K562 (cell line): ENCODE measurements at regions not wholly inside any gene's neighbourhood (a gene's known extent, or its start where the extent isn't known, plus 50 kb on each side); places are given as distances from the start of the nearest gene placed in this dataset.

Source experiments
- ATAC-seq: fragments of 200-7000 bp; cut with Tn5 transposase; 3 replicates; pipeline ENCODE4 v1.9.1; 2020; ENCODE audit warnings: moderate library complexity
- BruUV-seq: library from RNA; stranded (reverse); fragments of 400-500 nt; replicated peaks from 2 replicates; lab custom pipeline; 2021; lab: Mats Ljungman, UMichigan
- CTCF ChIA-PET: fragments of 300-600 bp; formaldehyde crosslinking; extraction: SDS; loops from one replicate; lab custom pipeline; 2021; ENCODE audit warnings: low intra/inter-chr PET ratio; lab: Yijun Ruan, JAX
- POLR2A ChIA-PET: fragments of 300-600, 350-650 bp; sonication (Branson Sonifier 250); formaldehyde crosslinking; extraction: SDS; loops from one replicate; lab custom pipeline; 2021; ENCODE audit warnings: antibody characterized with exemption, inconsistent platforms; lab: Yijun Ruan, JAX
- DNase-seq, 4 experiments: peaks; one replicate each; pipeline versions ENCODE4 v3.0.0 to v3.0.0-alpha.2; 2011 to 2018; ENCODE audit warnings: low spot score in 3 of 4, mixed read lengths in 3 of 4; ENCODE audit errors: extremely low read depth in 1 of 4
- FAIRE-seq: peaks from 2 replicates; lab custom pipeline; 2011; peaks lifted over from hg19 to GRCh38; lab: Jason Lieb, UNC
- H2AFZ ChIP-seq: 2 replicates; pipeline ENCODE4 v1.6.0; 2011; ENCODE audit warnings: low read depth, low read length, control low read depth, inconsistent platforms
- H3K27ac ChIP-seq: fragments of 200-600 bp; 3 replicates; pipeline ENCODE4 v1.8.0; 2011; ENCODE audit warnings: low read depth, mild to moderate bottlenecking, control low read depth, inconsistent platforms, low read length, moderate library complexity, mixed read lengths; ENCODE audit errors: extremely low read depth
- H3K27me3 ChIP-seq, 2 experiments: fragments of 300-600 bp in 1 of 2; 2 replicates in 1 of 2; 3 replicates in 1 of 2; pipeline versions ENCODE4 v1.6.0 to v1.8.0; 2011; ENCODE audit warnings: inconsistent platforms in 2 of 2, low read length in 2 of 2, mild to moderate bottlenecking in 1 of 2, mixed read lengths in 1 of 2, moderate library complexity in 1 of 2; ENCODE audit not compliant: control insufficient read depth in 2 of 2, insufficient read depth in 2 of 2
- H3K36me3 ChIP-seq: fragments of 300-600 bp; 3 replicates; pipeline ENCODE4 v1.8.0; 2011; ENCODE audit warnings: mild to moderate bottlenecking, low read length, inconsistent platforms; ENCODE audit not compliant: control insufficient read depth, insufficient read depth
- H3K4me1 ChIP-seq, 2 experiments: fragments of 200-600 bp in 1 of 2; replicated peaks in 1 of 2; 2 replicates in 1 of 2; 3 replicates in 1 of 2; pipeline versions ENCODE4 v1.5.1 to v1.8.0; 2011; ENCODE audit warnings: inconsistent platforms in 2 of 2, low read length in 2 of 2, mild to moderate bottlenecking in 1 of 2, mixed read lengths in 1 of 2, moderate library complexity in 1 of 2; ENCODE audit not compliant: control insufficient read depth in 2 of 2, insufficient read depth in 2 of 2
- H3K4me2 ChIP-seq: 2 replicates; pipeline ENCODE4 v1.6.1; 2011; ENCODE audit warnings: low read length, control low read depth, inconsistent platforms, mixed read lengths; ENCODE audit not compliant: insufficient read depth
- H3K4me3 ChIP-seq: fragments of 200-600 bp; sonication (generic), shearing (Covaris generic); 2 replicates; pipeline ENCODE4 v1.5.1; 2016; ENCODE audit warnings: control low read depth, inconsistent platforms
- H3K79me2 ChIP-seq: fragments of 200-600 bp; 3 replicates; pipeline ENCODE4 v1.8.0; 2011; ENCODE audit warnings: low read length, inconsistent platforms; ENCODE audit not compliant: control insufficient read depth, insufficient read depth
- H3K9ac ChIP-seq, 2 experiments: 2 replicates each; pipeline versions ENCODE4 v1.6.0 to v1.6.1; 2011; ENCODE audit warnings: low read depth in 2 of 2, low read length in 2 of 2, control low read depth in 1 of 2, inconsistent platforms in 1 of 2, mild to moderate bottlenecking in 1 of 2, mixed read lengths in 1 of 2; ENCODE audit not compliant: insufficient read depth in 1 of 2
- H3K9me1 ChIP-seq: one replicate; pipeline ENCODE4 v1.6.0; 2011; ENCODE audit warnings: inconsistent platforms, mild to moderate bottlenecking, low read length, moderate library complexity; ENCODE audit not compliant: control insufficient read depth, insufficient read depth
- H3K9me3 ChIP-seq: replicated peaks from 2 replicates; pipeline ENCODE4 v1.5.1; 2011; ENCODE audit warnings: low read depth, low read length, inconsistent platforms; ENCODE audit not compliant: control insufficient read depth, insufficient read depth
- H4K20me1 ChIP-seq: replicated peaks from 2 replicates; pipeline ENCODE4 v1.6.1; 2011; ENCODE audit warnings: low read length, inconsistent platforms, mixed read lengths; ENCODE audit not compliant: control insufficient read depth, insufficient read depth
- FOXK2 ChIP-seq, 2 experiments: fragments of 450-650 bp; IDR thresholded peaks in 1 of 2; conservative IDR thresholded peaks in 1 of 2; 2 replicates each; pipeline ENCODE4 v1.6.1; 2016; ENCODE audit warnings: low read depth in 2 of 2, mild to moderate bottlenecking in 1 of 2
- HDAC3 ChIP-seq: fragments of 450-650 bp; IDR thresholded peaks from 2 replicates; pipeline ENCODE4 v1.6.1; 2018; ENCODE audit warnings: borderline replicate concordance, mild to moderate bottlenecking, moderate library complexity; ENCODE audit not compliant: partially characterized antibody
- PHB ChIP-seq: fragments of 250-450 bp; sonication (Bioruptor Pico); IDR thresholded peaks from 2 replicates; pipeline ENCODE4 v1.5.0; 2021
- PTBP1 ChIP-seq: fragments of 200-400 bp; formaldehyde crosslinking; IDR thresholded peaks from 2 replicates; pipeline ENCODE4 v1.6.1; 2017; ENCODE audit warnings: low read depth, low read length
- TFAM ChIP-seq: fragments of 250-450 bp; sonication (Bioruptor Pico); conservative IDR thresholded peaks from 2 replicates; pipeline ENCODE4 v1.5.0; 2021; ENCODE audit warnings: mild to moderate bottlenecking, moderate library complexity
- THRAP3 ChIP-seq: fragments of 450-650 bp; IDR thresholded peaks from 2 replicates; pipeline ENCODE4 v1.6.1; 2016; ENCODE audit warnings: mild to moderate bottlenecking, inconsistent platforms, borderline replicate concordance
- ZNF124 ChIP-seq: sonication (generic); formaldehyde crosslinking; IDR thresholded peaks from 2 replicates; pipeline ENCODE4 v1.8.1; 2022; ENCODE audit warnings: missing genetic modification reagents
- ZNF3 ChIP-seq: fragments of 250-450 bp; sonication (Bioruptor Pico); IDR thresholded peaks from 2 replicates; pipeline ENCODE4 v1.5.0; 2021; ENCODE audit warnings: mild to moderate bottlenecking, moderate library complexity
- ZNF431 ChIP-seq: sonication (generic); formaldehyde crosslinking; IDR thresholded peaks from 2 replicates; pipeline ENCODE4 v1.8.0; 2022; ENCODE audit warnings: mild to moderate bottlenecking, missing genetic modification reagents
- WGBS: fragments of 100-300 bp; shearing (Covaris generic); methylation state at CpG from one replicate; pipeline ENCODE4 v1.1.6; 2016; ENCODE audit warnings: low coverage, mixed read lengths; ENCODE audit not compliant: insufficient coverage; ENCODE audit errors: missing lambda C conversion rate; 5-methylcytosine and 5-hydroxymethylcytosine counted together
- in situ Hi-C: fragments of 300-500 bp; cut with MboI; formaldehyde crosslinking; loops from 4 replicates; pipeline ENCODE4 v1.15.0; 2018; ENCODE audit warnings: inconsistent platforms, mixed read lengths
- intact Hi-C: fragments of 100-400 bp; cut with micrococcal nuclease; formaldehyde crosslinking; loops from 2 replicates; pipeline ENCODE4 v1.14.2; 2022
- TF ChIP-seq, protein P1 (sequence below): fragments of 250-450 bp; sonication (Bioruptor Pico); IDR thresholded peaks from 2 replicates; pipeline ENCODE4 v1.4.0; 2020; ENCODE audit warnings: mild to moderate bottlenecking, moderate library complexity
- TF ChIP-seq, protein P2 (sequence below): sonication (generic); formaldehyde crosslinking; IDR thresholded peaks from 2 replicates; pipeline ENCODE4 v1.8.0; 2023; ENCODE audit warnings: mild to moderate bottlenecking, missing genetic modification reagents
- TF ChIP-seq, protein P3 (sequence below): sonication (generic); formaldehyde crosslinking; IDR thresholded peaks from 2 replicates; pipeline ENCODE4 v1.9.0; 2022; ENCODE audit warnings: mild to moderate bottlenecking, missing genetic modification reagents

DNA sequence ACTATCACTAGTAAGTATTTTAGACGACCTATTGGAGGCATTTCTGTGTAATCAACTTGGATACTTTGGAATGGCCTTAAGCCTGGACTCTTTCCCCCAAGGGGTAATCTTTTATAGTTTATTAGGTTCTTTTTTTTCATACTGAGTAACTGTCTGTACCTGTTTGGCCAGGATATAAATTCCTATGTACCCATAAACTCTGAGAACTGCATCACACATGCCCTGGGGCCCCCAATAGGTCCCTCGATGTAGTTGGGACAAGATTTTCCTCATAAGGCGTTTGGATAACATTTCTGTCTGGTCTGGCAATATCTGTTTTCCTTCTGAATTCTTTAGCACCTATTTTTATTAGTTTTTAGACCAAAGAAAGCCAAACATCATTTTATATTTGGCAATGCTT, 86.4 kb upstream of the WNT7A start:
- Histone ChIP-seq H2AFZ (no peak overlapping the region), H4K20me1 (no peaks in the 10 kb centered on the region), H3K4me1 (no peaks in the 10 kb centered on the region), H3K27ac (no peak overlapping the region), H3K79me2 (no peaks in the 10 kb centered on the region), H3K9ac (no peak overlapping the region), H3K4me2 (no peak overlapping the region), H3K9me1 (no peaks in the 10 kb centered on the region), H3K9me3 (no peaks in the 10 kb centered on the region), H3K27me3 (peaks cover 0 to 9% of the 10 kb centered on the region in 2 experiments; a peak in 2 of 5 replicates), H3K4me3 (no peak overlapping the region), H3K36me3 (no peaks in the 10 kb centered on the region)
- intact Hi-C loops = no loop called here
- CTCF ChIA-PET = no interaction called here
- BruUV-seq = no TSS peak
- WGBS = 0% methylated on average over 3 of the region's 3 CpGs
- DNase-seq (no peak), ATAC-seq (no peak), FAIRE-seq (no peak)
- no peak for TF ChIP-seq TFAM
- TF ChIP-seq FOXK2 (conservative IDR thresholded peaks at IDR 0.05 in 1 of 2, IDR thresholded peaks at IDR 0.05 in 1 of 2; ENCODE audit: low read depth in 2 of 2) = no peak
- TF ChIP-seq THRAP3 = no peak
- no peak for TF ChIP-seq HDAC3
- TF ChIP-seq ZNF431 (CRISPR knock-in tag) = no peak
- TF ChIP-seq PTBP1 = no peak
- TF ChIP-seq, protein P1, sequence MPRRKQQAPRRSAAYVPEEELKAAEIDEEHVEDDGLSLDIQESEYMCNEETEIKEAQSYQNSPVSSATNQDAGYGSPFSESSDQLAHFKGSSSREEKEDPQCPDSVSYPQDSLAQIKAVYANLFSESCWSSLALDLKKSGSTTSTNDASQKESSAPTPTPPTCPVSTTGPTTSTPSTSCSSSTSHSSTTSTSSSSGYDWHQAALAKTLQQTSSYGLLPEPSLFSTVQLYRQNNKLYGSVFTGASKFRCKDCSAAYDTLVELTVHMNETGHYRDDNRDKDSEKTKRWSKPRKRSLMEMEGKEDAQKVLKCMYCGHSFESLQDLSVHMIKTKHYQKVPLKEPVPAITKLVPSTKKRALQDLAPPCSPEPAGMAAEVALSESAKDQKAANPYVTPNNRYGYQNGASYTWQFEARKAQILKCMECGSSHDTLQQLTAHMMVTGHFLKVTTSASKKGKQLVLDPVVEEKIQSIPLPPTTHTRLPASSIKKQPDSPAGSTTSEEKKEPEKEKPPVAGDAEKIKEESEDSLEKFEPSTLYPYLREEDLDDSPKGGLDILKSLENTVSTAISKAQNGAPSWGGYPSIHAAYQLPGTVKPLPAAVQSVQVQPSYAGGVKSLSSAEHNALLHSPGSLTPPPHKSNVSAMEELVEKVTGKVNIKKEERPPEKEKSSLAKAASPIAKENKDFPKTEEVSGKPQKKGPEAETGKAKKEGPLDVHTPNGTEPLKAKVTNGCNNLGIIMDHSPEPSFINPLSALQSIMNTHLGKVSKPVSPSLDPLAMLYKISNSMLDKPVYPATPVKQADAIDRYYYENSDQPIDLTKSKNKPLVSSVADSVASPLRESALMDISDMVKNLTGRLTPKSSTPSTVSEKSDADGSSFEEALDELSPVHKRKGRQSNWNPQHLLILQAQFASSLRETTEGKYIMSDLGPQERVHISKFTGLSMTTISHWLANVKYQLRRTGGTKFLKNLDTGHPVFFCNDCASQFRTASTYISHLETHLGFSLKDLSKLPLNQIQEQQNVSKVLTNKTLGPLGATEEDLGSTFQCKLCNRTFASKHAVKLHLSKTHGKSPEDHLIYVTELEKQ (CRISPR knock-in tag) = no peak
- TF ChIP-seq PHB (CRISPR knock-in tag) = no peak
- TF ChIP-seq ZNF124 (CRISPR knock-in tag) = no peak
- TF ChIP-seq, protein P2, sequence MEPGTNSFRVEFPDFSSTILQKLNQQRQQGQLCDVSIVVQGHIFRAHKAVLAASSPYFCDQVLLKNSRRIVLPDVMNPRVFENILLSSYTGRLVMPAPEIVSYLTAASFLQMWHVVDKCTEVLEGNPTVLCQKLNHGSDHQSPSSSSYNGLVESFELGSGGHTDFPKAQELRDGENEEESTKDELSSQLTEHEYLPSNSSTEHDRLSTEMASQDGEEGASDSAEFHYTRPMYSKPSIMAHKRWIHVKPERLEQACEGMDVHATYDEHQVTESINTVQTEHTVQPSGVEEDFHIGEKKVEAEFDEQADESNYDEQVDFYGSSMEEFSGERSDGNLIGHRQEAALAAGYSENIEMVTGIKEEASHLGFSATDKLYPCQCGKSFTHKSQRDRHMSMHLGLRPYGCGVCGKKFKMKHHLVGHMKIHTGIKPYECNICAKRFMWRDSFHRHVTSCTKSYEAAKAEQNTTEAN (CRISPR knock-in tag) = no peak
- TF ChIP-seq ZNF3 = no peak
- TF ChIP-seq, protein P3, sequence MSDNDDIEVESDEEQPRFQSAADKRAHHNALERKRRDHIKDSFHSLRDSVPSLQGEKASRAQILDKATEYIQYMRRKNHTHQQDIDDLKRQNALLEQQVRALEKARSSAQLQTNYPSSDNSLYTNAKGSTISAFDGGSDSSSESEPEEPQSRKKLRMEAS (CRISPR knock-in tag) = no peak
- in situ Hi-C loops = no loop called here
- POLR2A ChIA-PET = no interaction called here
